WTC11 (cell line): ENCODE measurements at regions not wholly inside any gene's neighbourhood (a gene's known extent, or its start where the extent isn't known, plus 50 kb on each side); places are given as distances from the start of the nearest gene placed in this dataset.

ENCODE experiments used
- ATAC-seq: fragments of 200-7000 bp; cut with Tn5 transposase; 2 replicates; pipeline ENCODE4 v1.10.0; 2021; ENCODE audit warnings: mild to moderate bottlenecking, moderate library complexity
- CTCF ChIA-PET: fragments of 300-600 bp; sonication (Branson Sonifier 250); formaldehyde crosslinking; loops from one replicate; lab custom pipeline; 2021; ENCODE audit warnings: antibody characterized with exemption; lab: Charles Lee
- POLR2A ChIA-PET: fragments of 350-600 bp; sonication (Branson Sonifier 250); formaldehyde crosslinking; loops from one replicate; lab custom pipeline; 2021; ENCODE audit warnings: antibody characterized with exemption; lab: Charles Lee
- DNase-seq: peaks from one replicate; pipeline ENCODE4 v3.0.0; 2021; ENCODE audit warnings: low spot score
- H3K27ac Mint-ChIP-seq: 2 replicates; pipeline ENCODE4 v1.8.0; 2021; ENCODE audit warnings: mixed read lengths
- H3K27me3 Mint-ChIP-seq: 2 replicates; pipeline ENCODE4 v1.8.0; 2021; ENCODE audit warnings: low read depth, mild to moderate bottlenecking, moderate library complexity, mixed read lengths
- H3K36me3 Mint-ChIP-seq: 2 replicates; pipeline ENCODE4 v1.8.0; 2021; ENCODE audit warnings: mixed read lengths
- H3K4me1 Mint-ChIP-seq: 2 replicates; pipeline ENCODE4 v1.8.0; 2022; ENCODE audit warnings: mixed read lengths
- H3K4me3 Mint-ChIP-seq: 2 replicates; pipeline ENCODE4 v1.8.0; 2021; ENCODE audit warnings: mild to moderate bottlenecking, moderate library complexity, mixed read lengths
- H3K9me3 Mint-ChIP-seq: 2 replicates; pipeline ENCODE4 v1.8.0; 2021; ENCODE audit warnings: mixed read lengths
- CBFB ChIP-seq: sonication (generic); formaldehyde crosslinking; IDR thresholded peaks from 2 replicates; pipeline ENCODE4 v1.8.1; 2022; ENCODE audit warnings: mild to moderate bottlenecking, low read depth, missing genetic modification reagents
- CREM ChIP-seq: sonication (generic); formaldehyde crosslinking; IDR thresholded peaks from 2 replicates; pipeline ENCODE4 v1.8.1; 2022; ENCODE audit warnings: mild to moderate bottlenecking, missing genetic modification reagents, moderate library complexity
- ESRRA ChIP-seq: sonication (generic); formaldehyde crosslinking; IDR thresholded peaks from 2 replicates; pipeline ENCODE4 v1.8.1; 2022; ENCODE audit warnings: mild to moderate bottlenecking, missing genetic modification reagents, borderline replicate concordance
- GABPB1 ChIP-seq: sonication (generic); formaldehyde crosslinking; IDR thresholded peaks from 2 replicates; pipeline ENCODE4 v1.8.1; 2023; ENCODE audit warnings: mild to moderate bottlenecking, missing genetic modification reagents
- GTF2I ChIP-seq: fragments of 250-450 bp; sonication (Bioruptor Pico); conservative IDR thresholded peaks from 2 replicates; pipeline ENCODE4 v1.4.0; 2021; ENCODE audit warnings: mild to moderate bottlenecking
- NFATC4 ChIP-seq: fragments of 250-450 bp; sonication (Bioruptor Pico); IDR thresholded peaks from 2 replicates; pipeline ENCODE4 v1.9.0; 2021; ENCODE audit warnings: mild to moderate bottlenecking
- NFYB ChIP-seq: sonication (generic); formaldehyde crosslinking; conservative IDR thresholded peaks from 2 replicates; pipeline ENCODE4 v1.8.0; 2022; ENCODE audit warnings: low read depth, missing genetic modification reagents
- NR2C2 ChIP-seq: sonication (generic); formaldehyde crosslinking; IDR thresholded peaks from 2 replicates; pipeline ENCODE4 v1.8.0; 2022; ENCODE audit warnings: mild to moderate bottlenecking, missing genetic modification reagents
- NR3C1 ChIP-seq: sonication (generic); formaldehyde crosslinking; conservative IDR thresholded peaks from 2 replicates; pipeline ENCODE4 v1.8.1; 2023; ENCODE audit warnings: low read depth, mild to moderate bottlenecking, missing genetic modification reagents
- RELA ChIP-seq: sonication (generic); formaldehyde crosslinking; IDR thresholded peaks from 2 replicates; pipeline ENCODE4 v1.8.1; 2022; ENCODE audit warnings: missing genetic modification reagents, mild to moderate bottlenecking, borderline replicate concordance
- SMAD3 ChIP-seq: sonication (generic); formaldehyde crosslinking; IDR thresholded peaks from 2 replicates; pipeline ENCODE4 v1.8.0; 2022; ENCODE audit warnings: missing genetic modification reagents, mild to moderate bottlenecking, borderline replicate concordance
- TEAD1 ChIP-seq: sonication (generic); formaldehyde crosslinking; IDR thresholded peaks from 2 replicates; pipeline ENCODE4 v1.8.0; 2022; ENCODE audit warnings: mild to moderate bottlenecking, missing genetic modification reagents
- ZNF121 ChIP-seq: sonication (generic); formaldehyde crosslinking; IDR thresholded peaks from 2 replicates; pipeline ENCODE4 v1.8.0; 2023; ENCODE audit warnings: missing genetic modification reagents
- ZNF138 ChIP-seq: sonication (generic); formaldehyde crosslinking; conservative IDR thresholded peaks from 2 replicates; pipeline ENCODE4 v1.8.1; 2022; ENCODE audit warnings: mild to moderate bottlenecking, moderate library complexity, missing genetic modification reagents
- ZNF263 ChIP-seq: sonication (generic); formaldehyde crosslinking; IDR thresholded peaks from 2 replicates; pipeline ENCODE4 v1.8.1; 2022; ENCODE audit warnings: low read depth, mild to moderate bottlenecking, moderate library complexity, missing genetic modification reagents
- ZNF317 ChIP-seq: sonication (generic); formaldehyde crosslinking; IDR thresholded peaks from 2 replicates; pipeline ENCODE4 v1.8.1; 2023; ENCODE audit warnings: low read depth, mild to moderate bottlenecking, moderate library complexity, missing genetic modification reagents, borderline replicate concordance
- ZNF423 ChIP-seq: fragments of 250-450 bp; sonication (Bioruptor Pico); IDR thresholded peaks from 2 replicates; pipeline ENCODE4 v2.1.2; 2022; ENCODE audit warnings: mild to moderate bottlenecking, moderate library complexity
- TF ChIP-seq, protein P1 (sequence below): sonication (generic); formaldehyde crosslinking; IDR thresholded peaks from 2 replicates; pipeline ENCODE4 v1.8.1; 2022; ENCODE audit warnings: mild to moderate bottlenecking, missing genetic modification reagents, moderate library complexity, borderline replicate concordance
- TF ChIP-seq, protein P2 (sequence below): sonication (generic); formaldehyde crosslinking; IDR thresholded peaks from 2 replicates; pipeline ENCODE4 v1.8.0; 2022; ENCODE audit warnings: mild to moderate bottlenecking, missing genetic modification reagents
- TF ChIP-seq, protein P3 (sequence below): sonication (generic); formaldehyde crosslinking; IDR thresholded peaks from 2 replicates; pipeline ENCODE4 v1.8.1; 2023; ENCODE audit warnings: mild to moderate bottlenecking, missing genetic modification reagents
- TF ChIP-seq, protein P4 (sequence below): sonication (generic); formaldehyde crosslinking; IDR thresholded peaks from 2 replicates; pipeline ENCODE4 v1.8.1; 2023; ENCODE audit warnings: mild to moderate bottlenecking, missing genetic modification reagents
- TF ChIP-seq, protein P5 (sequence below): sonication (generic); formaldehyde crosslinking; IDR thresholded peaks from 2 replicates; pipeline ENCODE4 v1.8.1; 2022; ENCODE audit warnings: mild to moderate bottlenecking, moderate library complexity, missing genetic modification reagents
- TF ChIP-seq, protein P6 (sequence below): fragments of 250-450 bp; sonication (Bioruptor Pico); IDR thresholded peaks from 2 replicates; pipeline ENCODE4 v1.9.0; 2021; ENCODE audit warnings: moderate library complexity, mild to moderate bottlenecking, inconsistent platforms, borderline replicate concordance
- TF ChIP-seq, protein P7 (sequence below): sonication (generic); formaldehyde crosslinking; conservative IDR thresholded peaks from 2 replicates; pipeline ENCODE4 v1.8.1; 2023; ENCODE audit warnings: mild to moderate bottlenecking, low read depth, missing genetic modification reagents, moderate library complexity
- TF ChIP-seq, protein P8 (sequence below): sonication (generic); formaldehyde crosslinking; IDR thresholded peaks from 2 replicates; pipeline ENCODE4 v1.8.1; 2023; ENCODE audit warnings: mild to moderate bottlenecking, missing genetic modification reagents, moderate library complexity
- TF ChIP-seq, protein P9 (sequence below): sonication (generic); formaldehyde crosslinking; IDR thresholded peaks from 2 replicates; pipeline ENCODE4 v1.8.0; 2022; ENCODE audit warnings: mild to moderate bottlenecking, missing genetic modification reagents

DNA sequence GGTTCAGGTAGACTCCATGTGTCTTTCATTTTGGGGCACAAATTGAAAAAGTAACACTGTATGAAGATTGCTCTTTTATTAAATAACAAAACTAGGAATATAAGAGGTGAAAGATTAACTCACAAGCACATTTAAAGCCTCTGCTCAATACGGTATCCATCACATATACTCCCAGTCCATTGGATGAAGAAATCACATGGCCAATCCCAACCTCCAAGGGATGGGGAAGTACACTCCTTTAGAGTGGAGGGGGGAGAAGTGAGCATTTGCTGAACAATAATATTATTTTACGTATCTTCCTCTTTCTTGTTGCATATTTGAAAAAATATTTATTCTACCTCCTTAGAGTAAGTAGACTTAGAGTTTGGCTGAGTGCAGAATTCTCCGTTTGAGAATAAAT, 316.5 kb downstream of the LMX1A start:
- TF ChIP-seq, protein P1, sequence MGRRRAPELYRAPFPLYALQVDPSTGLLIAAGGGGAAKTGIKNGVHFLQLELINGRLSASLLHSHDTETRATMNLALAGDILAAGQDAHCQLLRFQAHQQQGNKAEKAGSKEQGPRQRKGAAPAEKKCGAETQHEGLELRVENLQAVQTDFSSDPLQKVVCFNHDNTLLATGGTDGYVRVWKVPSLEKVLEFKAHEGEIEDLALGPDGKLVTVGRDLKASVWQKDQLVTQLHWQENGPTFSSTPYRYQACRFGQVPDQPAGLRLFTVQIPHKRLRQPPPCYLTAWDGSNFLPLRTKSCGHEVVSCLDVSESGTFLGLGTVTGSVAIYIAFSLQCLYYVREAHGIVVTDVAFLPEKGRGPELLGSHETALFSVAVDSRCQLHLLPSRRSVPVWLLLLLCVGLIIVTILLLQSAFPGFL (CRISPR knock-in tag), result no peak
- TF ChIP-seq ESRRA (CRISPR knock-in tag), result no peak
- TF ChIP-seq, protein P2, sequence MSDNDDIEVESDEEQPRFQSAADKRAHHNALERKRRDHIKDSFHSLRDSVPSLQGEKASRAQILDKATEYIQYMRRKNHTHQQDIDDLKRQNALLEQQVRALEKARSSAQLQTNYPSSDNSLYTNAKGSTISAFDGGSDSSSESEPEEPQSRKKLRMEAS (CRISPR knock-in tag), result no peak
- no peak for TF ChIP-seq NFYB (CRISPR knock-in tag)
- TF ChIP-seq ZNF263, result no peak
- TF ChIP-seq CREM (CRISPR knock-in tag), result no peak
- no peak for TF ChIP-seq NR2C2 (CRISPR knock-in tag)
- TF ChIP-seq GTF2I (CRISPR knock-in tag), result no peak
- TF ChIP-seq NR3C1, result no peak
- TF ChIP-seq, protein P3, sequence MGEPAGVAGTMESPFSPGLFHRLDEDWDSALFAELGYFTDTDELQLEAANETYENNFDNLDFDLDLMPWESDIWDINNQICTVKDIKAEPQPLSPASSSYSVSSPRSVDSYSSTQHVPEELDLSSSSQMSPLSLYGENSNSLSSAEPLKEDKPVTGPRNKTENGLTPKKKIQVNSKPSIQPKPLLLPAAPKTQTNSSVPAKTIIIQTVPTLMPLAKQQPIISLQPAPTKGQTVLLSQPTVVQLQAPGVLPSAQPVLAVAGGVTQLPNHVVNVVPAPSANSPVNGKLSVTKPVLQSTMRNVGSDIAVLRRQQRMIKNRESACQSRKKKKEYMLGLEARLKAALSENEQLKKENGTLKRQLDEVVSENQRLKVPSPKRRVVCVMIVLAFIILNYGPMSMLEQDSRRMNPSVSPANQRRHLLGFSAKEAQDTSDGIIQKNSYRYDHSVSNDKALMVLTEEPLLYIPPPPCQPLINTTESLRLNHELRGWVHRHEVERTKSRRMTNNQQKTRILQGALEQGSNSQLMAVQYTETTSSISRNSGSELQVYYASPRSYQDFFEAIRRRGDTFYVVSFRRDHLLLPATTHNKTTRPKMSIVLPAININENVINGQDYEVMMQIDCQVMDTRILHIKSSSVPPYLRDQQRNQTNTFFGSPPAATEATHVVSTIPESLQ (CRISPR knock-in tag), result no peak
- TF ChIP-seq RELA (CRISPR knock-in tag), result no peak
- no peak for TF ChIP-seq ZNF138
- no peak for TF ChIP-seq TEAD1 (CRISPR knock-in tag)
- TF ChIP-seq SMAD3 (CRISPR knock-in tag), result no peak
- TF ChIP-seq ZNF423, result no peak
- H3K27me3 Mint-ChIP-seq, result no peaks in the 10 kb centered on the region
- no peak for DNase-seq
- peaks cover 10% of the 10 kb centered on the region for H3K4me1 Mint-ChIP-seq
- ChIA-PET POLR2A (no interaction called here), CTCF (no interaction called here)
- H3K9me3 Mint-ChIP-seq, result no peaks in the 10 kb centered on the region
- H3K27ac Mint-ChIP-seq, result no peak overlapping the region
- H3K4me3 Mint-ChIP-seq, result no peak overlapping the region
- no peak for ATAC-seq
- H3K36me3 Mint-ChIP-seq, result no peaks in the 10 kb centered on the region

DNA sequence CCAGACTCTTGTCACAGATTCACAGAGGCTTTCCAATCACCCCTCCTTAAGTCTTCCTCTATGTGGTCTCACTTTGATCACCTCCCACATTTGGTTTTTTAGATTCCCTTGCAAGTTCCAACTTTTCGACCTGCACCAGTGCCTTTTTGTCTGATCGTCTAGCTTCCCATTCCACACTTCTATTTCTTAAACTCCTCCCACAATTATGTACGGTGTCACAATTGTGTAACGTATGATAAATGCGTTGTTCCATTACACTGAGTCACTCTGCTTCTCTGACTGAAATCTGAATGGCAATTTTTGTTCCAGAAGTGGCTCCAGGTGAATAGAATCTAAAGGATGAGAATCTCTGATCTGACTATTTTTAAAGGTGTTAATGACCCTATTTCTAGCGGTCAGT, 320.1 kb downstream of the LMX1A start:
- Mint-ChIP-seq H3K27me3 (no peaks in the 10 kb centered on the region), H3K4me1 (peaks cover 14% of the 10 kb centered on the region), H3K27ac (no peak overlapping the region), H3K36me3 (no peaks in the 10 kb centered on the region), H3K4me3 (no peak overlapping the region), H3K9me3 (no peaks in the 10 kb centered on the region)
- ATAC-seq, result no peak
- ChIA-PET CTCF (no interaction called here), POLR2A (no interaction called here)
- DNase-seq, result no peak
- no peak for TF ChIP-seq ZNF138
- TF ChIP-seq, protein P4, sequence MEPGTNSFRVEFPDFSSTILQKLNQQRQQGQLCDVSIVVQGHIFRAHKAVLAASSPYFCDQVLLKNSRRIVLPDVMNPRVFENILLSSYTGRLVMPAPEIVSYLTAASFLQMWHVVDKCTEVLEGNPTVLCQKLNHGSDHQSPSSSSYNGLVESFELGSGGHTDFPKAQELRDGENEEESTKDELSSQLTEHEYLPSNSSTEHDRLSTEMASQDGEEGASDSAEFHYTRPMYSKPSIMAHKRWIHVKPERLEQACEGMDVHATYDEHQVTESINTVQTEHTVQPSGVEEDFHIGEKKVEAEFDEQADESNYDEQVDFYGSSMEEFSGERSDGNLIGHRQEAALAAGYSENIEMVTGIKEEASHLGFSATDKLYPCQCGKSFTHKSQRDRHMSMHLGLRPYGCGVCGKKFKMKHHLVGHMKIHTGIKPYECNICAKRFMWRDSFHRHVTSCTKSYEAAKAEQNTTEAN (CRISPR knock-in tag), result no peak
- TF ChIP-seq, protein P5, sequence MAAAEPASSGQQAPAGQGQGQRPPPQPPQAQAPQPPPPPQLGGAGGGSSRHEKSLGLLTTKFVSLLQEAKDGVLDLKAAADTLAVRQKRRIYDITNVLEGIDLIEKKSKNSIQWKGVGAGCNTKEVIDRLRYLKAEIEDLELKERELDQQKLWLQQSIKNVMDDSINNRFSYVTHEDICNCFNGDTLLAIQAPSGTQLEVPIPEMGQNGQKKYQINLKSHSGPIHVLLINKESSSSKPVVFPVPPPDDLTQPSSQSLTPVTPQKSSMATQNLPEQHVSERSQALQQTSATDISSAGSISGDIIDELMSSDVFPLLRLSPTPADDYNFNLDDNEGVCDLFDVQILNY, result no peak
- TF ChIP-seq, protein P6, sequence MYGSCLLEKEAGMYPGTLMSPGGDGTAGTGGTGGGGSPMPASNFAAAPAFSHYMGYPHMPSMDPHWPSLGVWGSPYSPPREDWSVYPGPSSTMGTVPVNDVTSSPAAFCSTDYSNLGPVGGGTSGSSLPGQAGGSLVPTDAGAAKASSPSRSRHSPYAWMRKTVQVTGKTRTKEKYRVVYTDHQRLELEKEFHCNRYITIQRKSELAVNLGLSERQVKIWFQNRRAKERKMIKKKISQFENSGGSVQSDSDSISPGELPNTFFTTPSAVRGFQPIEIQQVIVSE (CRISPR knock-in tag), result no peak
- TF ChIP-seq, protein P7, sequence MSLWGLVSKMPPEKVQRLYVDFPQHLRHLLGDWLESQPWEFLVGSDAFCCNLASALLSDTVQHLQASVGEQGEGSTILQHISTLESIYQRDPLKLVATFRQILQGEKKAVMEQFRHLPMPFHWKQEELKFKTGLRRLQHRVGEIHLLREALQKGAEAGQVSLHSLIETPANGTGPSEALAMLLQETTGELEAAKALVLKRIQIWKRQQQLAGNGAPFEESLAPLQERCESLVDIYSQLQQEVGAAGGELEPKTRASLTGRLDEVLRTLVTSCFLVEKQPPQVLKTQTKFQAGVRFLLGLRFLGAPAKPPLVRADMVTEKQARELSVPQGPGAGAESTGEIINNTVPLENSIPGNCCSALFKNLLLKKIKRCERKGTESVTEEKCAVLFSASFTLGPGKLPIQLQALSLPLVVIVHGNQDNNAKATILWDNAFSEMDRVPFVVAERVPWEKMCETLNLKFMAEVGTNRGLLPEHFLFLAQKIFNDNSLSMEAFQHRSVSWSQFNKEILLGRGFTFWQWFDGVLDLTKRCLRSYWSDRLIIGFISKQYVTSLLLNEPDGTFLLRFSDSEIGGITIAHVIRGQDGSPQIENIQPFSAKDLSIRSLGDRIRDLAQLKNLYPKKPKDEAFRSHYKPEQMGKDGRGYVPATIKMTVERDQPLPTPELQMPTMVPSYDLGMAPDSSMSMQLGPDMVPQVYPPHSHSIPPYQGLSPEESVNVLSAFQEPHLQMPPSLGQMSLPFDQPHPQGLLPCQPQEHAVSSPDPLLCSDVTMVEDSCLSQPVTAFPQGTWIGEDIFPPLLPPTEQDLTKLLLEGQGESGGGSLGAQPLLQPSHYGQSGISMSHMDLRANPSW (CRISPR knock-in tag), result no peak
- TF ChIP-seq ZNF317, result no peak
- TF ChIP-seq GABPB1, result no peak
- TF ChIP-seq NFATC4, result no peak
- TF ChIP-seq CREM (CRISPR knock-in tag), result no peak
- TF ChIP-seq CBFB (CRISPR knock-in tag), result no peak
- TF ChIP-seq ZNF121, result no peak
- no peak for TF ChIP-seq NR3C1
- TF ChIP-seq, protein P8, sequence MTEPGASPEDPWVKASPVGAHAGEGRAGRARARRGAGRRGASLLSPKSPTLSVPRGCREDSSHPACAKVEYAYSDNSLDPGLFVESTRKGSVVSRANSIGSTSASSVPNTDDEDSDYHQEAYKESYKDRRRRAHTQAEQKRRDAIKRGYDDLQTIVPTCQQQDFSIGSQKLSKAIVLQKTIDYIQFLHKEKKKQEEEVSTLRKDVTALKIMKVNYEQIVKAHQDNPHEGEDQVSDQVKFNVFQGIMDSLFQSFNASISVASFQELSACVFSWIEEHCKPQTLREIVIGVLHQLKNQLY (CRISPR knock-in tag), result no peak
- TF ChIP-seq, protein P9, sequence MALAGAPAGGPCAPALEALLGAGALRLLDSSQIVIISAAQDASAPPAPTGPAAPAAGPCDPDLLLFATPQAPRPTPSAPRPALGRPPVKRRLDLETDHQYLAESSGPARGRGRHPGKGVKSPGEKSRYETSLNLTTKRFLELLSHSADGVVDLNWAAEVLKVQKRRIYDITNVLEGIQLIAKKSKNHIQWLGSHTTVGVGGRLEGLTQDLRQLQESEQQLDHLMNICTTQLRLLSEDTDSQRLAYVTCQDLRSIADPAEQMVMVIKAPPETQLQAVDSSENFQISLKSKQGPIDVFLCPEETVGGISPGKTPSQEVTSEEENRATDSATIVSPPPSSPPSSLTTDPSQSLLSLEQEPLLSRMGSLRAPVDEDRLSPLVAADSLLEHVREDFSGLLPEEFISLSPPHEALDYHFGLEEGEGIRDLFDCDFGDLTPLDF, result no peak
